Peyer's patch (tissue), 4 donors: ENCODE measurements at regions not wholly inside any gene's neighbourhood (a gene's known extent, or its start where the extent isn't known, plus 50 kb on each side); places are given as distances from the start of the nearest gene placed in this dataset.
A peak's percentile ranks its signal among the peaks of the same experiment; 100 is the strongest.
"Not testable (repeated sequence)": the region's sequence is repeated elsewhere in the genome, so short reads cannot be mapped to it uniquely, and the experiment has no call there.

Experiments
- DNase-seq, 3 donors: peaks; one replicate each; pipeline ENCODE4 v3.0.0-alpha.2; 2017 to 2019
- H3K27ac ChIP-seq, 4 donors: fragments of 200-600 bp; sonication (generic); one replicate each; pipeline ENCODE4 v1.5.1; 2016 to 2019
- H3K27me3 ChIP-seq, 2 donors: fragments of 200-600 bp; sonication (generic); one replicate each; pipeline ENCODE4 v1.5.1; 2019
- H3K36me3 ChIP-seq, 3 donors: fragments of 200-600 bp; sonication (generic); one replicate each; pipeline ENCODE4 v1.5.1; 2016 to 2019
- H3K4me1 ChIP-seq, 4 donors: fragments of 200-600 bp; sonication (generic); one replicate each; pipeline ENCODE4 v1.5.1; 2016 to 2019
- H3K4me3 ChIP-seq, 4 donors: fragments of 200-600 bp; sonication (generic); 1 replicate in 3 of 4; 2 replicates in 1 of 4; pipeline ENCODE4 v1.5.1; 2016 to 2019; ENCODE audit warnings: mild to moderate bottlenecking in 1 of 4
- H3K9me3 ChIP-seq, 4 donors: fragments of 200-600 bp; sonication (generic); one replicate each; pipeline ENCODE4 v1.5.1; 2016 to 2019; ENCODE audit warnings: mild to moderate bottlenecking in 1 of 4
- POLR2A ChIP-seq, 2 donors: fragments of 450-650 bp; IDR thresholded peaks; one replicate each; pipeline ENCODE4 v1.5.1; 2017; ENCODE audit warnings: antibody characterized with exemption in 2 of 2, mild to moderate bottlenecking in 2 of 2, moderate library complexity in 2 of 2
- TF ChIP-seq, protein P1 (sequence below), 6 experiments: fragments of 450-650 bp in 4 of 6; fragments of 200-600 bp in 2 of 6; sonication (generic) in 1 of 6; IDR thresholded peaks; one replicate each; pipeline ENCODE4 v1.5.1; 2017 to 2019; ENCODE audit warnings: antibody characterized with exemption in 6 of 6, mild to moderate bottlenecking in 3 of 6, moderate library complexity in 1 of 6

DNA sequence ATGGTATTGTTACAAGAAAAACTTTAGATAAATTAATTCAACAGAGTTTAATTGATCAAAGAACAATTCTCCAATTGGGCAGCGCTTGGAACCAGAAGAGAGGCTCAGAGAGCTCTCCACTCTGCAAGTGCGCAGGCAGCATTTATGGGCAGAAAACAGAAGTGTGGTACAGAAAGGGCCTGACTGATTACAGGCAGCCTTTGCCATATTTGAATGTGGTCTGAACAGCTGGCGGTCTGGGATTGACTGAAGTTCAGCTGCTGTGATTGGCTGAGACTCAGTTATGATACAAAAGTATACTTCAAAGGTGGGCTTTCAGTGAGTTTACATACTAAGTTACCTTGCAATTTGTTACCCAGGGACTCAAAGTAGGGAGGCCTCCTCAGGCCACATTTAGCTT, 301.3 kb upstream of the ID2 start:
- Histone ChIP-seq H3K36me3 (no peaks in the 10 kb centered on the region), H3K9me3 (no peaks in the 10 kb centered on the region), H3K27ac (peak overlapping the region in 1 of 4 donors; percentile 4), H3K4me1 (no peaks in the 10 kb centered on the region), H3K27me3 (no peaks in the 10 kb centered on the region), H3K4me3 (no peak overlapping the region)
- TF ChIP-seq, protein P1, sequence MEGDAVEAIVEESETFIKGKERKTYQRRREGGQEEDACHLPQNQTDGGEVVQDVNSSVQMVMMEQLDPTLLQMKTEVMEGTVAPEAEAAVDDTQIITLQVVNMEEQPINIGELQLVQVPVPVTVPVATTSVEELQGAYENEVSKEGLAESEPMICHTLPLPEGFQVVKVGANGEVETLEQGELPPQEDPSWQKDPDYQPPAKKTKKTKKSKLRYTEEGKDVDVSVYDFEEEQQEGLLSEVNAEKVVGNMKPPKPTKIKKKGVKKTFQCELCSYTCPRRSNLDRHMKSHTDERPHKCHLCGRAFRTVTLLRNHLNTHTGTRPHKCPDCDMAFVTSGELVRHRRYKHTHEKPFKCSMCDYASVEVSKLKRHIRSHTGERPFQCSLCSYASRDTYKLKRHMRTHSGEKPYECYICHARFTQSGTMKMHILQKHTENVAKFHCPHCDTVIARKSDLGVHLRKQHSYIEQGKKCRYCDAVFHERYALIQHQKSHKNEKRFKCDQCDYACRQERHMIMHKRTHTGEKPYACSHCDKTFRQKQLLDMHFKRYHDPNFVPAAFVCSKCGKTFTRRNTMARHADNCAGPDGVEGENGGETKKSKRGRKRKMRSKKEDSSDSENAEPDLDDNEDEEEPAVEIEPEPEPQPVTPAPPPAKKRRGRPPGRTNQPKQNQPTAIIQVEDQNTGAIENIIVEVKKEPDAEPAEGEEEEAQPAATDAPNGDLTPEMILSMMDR (IDR thresholded peaks at IDR 0.05): no peak
- no peak for TF ChIP-seq POLR2A (IDR thresholded peaks at IDR 0.05)
- DNase-seq: no peak

DNA sequence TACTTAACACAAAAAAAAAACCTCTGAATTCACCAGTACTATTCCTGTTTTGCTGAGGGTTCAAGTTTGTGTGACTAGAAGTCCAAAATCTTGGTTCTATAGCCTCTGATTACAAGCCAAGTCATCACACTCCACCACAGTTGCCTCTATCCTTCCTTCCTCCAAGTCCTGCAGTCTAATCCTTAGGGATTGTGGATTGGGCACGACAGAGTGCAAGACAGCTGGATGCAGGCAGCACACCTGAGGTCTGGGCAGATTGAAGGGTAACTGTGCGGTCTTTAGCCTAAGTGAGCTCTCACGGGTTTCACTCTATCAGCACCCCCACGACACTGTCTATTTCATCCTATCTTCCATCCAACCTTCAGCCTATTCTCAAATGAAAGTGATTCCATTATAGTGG, 299.4 kb upstream of the ID2 start:
- H3K27ac ChIP-seq: no peak overlapping the region
- H3K27me3 ChIP-seq: no peaks in the 10 kb centered on the region
- no peaks in the 10 kb centered on the region for H3K4me1 ChIP-seq
- no peak for TF ChIP-seq POLR2A (IDR thresholded peaks at IDR 0.05)
- TF ChIP-seq, protein P1 (IDR thresholded peaks at IDR 0.05): no peak
- no peak for DNase-seq
- no peak overlapping the region for H3K4me3 ChIP-seq
- H3K9me3 ChIP-seq: no peaks in the 10 kb centered on the region
- no peaks in the 10 kb centered on the region for H3K36me3 ChIP-seq

GRCh38 chr2:8386748-8387147, 295.1 kb upstream of the ID2 start:
- not testable (repeated sequence) for H3K36me3 ChIP-seq, DNase-seq, H3K27ac ChIP-seq, H3K4me3 ChIP-seq, H3K9me3 ChIP-seq, H3K27me3 ChIP-seq, H3K4me1 ChIP-seq

GRCh38 chr2:8388781-8389180, 293.1 kb upstream of the ID2 start:
- no peak for TF ChIP-seq POLR2A (IDR thresholded peaks at IDR 0.05)
- TF ChIP-seq, protein P1 (IDR thresholded peaks at IDR 0.05): no peak
- H3K4me1 ChIP-seq: no peaks in the 10 kb centered on the region
- H3K4me3 ChIP-seq: no peak overlapping the region
- H3K36me3 ChIP-seq: no peaks in the 10 kb centered on the region
- DNase-seq: no peak
- H3K27me3 ChIP-seq: no peaks in the 10 kb centered on the region
- no peak overlapping the region for H3K27ac ChIP-seq
- no peaks in the 10 kb centered on the region for H3K9me3 ChIP-seq

DNA sequence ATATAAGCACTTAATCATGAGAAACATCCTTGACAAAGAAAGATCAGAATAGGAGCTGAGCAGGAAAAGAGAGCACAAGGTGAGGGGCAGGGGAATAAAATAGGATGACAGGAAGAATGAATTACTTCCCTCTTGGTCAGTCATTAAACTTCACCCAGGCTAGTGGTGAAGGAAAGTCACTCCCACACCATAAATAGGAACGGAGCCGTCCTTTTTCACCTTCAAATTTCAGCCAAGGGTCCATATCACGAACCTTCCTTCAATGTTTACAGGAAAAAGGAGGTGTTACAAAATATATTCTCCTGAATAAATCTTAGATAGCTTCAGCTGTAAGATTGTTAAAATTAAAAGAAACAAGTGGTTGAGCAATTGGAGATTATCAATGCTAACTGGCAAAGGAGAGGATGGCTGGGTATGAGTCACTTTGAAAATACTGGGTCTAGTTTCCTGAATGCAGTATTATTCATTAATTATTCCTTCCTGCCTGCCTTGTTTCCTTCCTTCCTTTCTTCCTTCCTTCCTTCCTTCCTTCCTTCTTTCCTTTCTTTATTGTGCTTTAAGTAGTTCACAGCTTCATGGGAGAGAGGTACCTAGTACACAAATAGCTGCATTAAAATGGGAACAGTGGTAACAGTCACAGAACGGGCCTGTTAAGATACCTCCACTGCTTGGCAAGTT, 292.3 kb upstream of the ID2 start:
- H3K27me3 ChIP-seq: no peaks in the 10 kb centered on the region
- no peak for DNase-seq
- H3K9me3 ChIP-seq: no peaks in the 10 kb centered on the region
- H3K27ac ChIP-seq: peak overlapping the region in 1 of 4 donors; percentile 48
- H3K4me1 ChIP-seq: no peaks in the 10 kb centered on the region
- H3K36me3 ChIP-seq: no peaks in the 10 kb centered on the region
- TF ChIP-seq POLR2A (IDR thresholded peaks at IDR 0.05): no peak
- TF ChIP-seq, protein P1 (IDR thresholded peaks at IDR 0.05): no peak
- no peak overlapping the region for H3K4me3 ChIP-seq

DNA sequence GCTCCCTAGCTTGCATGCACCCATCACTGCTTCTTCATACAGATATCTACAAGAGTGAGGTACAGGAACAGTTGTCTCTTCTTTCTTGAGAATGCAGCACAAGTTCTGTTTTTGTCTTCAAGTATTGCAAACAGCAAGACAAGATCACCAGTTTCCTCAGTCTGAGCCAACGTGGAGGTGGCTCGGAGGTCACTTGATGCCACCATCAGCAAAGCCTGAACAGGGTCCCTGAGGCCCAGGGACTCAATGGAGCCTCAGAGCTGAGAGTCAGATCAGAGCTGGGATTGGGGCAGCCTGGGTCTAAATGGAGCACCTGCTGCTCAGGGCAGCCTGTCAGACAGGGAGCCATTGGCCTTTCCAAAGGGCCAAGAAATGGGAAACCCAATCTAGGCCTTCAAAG, 290.7 kb upstream of the ID2 start:
- H3K9me3 ChIP-seq: no peaks in the 10 kb centered on the region
- TF ChIP-seq, protein P1 (IDR thresholded peaks at IDR 0.05): no peak
- TF ChIP-seq POLR2A (IDR thresholded peaks at IDR 0.05): no peak
- no peak for DNase-seq
- H3K27me3 ChIP-seq: no peaks in the 10 kb centered on the region
- H3K27ac ChIP-seq: no peak overlapping the region
- H3K4me1 ChIP-seq: no peaks in the 10 kb centered on the region
- no peaks in the 10 kb centered on the region for H3K36me3 ChIP-seq
- no peak overlapping the region for H3K4me3 ChIP-seq
